Type B pancreatic cell (in vitro differentiated cells): ENCODE measurements at regions not wholly inside any gene's neighbourhood (a gene's known extent, or its start where the extent isn't known, plus 50 kb on each side); places are given as distances from the start of the nearest gene placed in this dataset.

Source experiments
- DNase-seq: peaks from one replicate; pipeline ENCODE4 v3.0.0; 2021; ENCODE audit warnings: mixed read lengths; ENCODE audit not compliant: unreplicated experiment; ENCODE audit errors: extremely low spot score
- H3K27ac Mint-ChIP-seq: 2 replicates; pipeline ENCODE4 v1.8.0; 2021; ENCODE audit warnings: mild to moderate bottlenecking, mixed read lengths
- H3K27me3 Mint-ChIP-seq: 2 replicates; pipeline ENCODE4 v1.8.0; 2021; ENCODE audit warnings: mixed read lengths
- H3K36me3 Mint-ChIP-seq: 2 replicates; pipeline ENCODE4 v1.8.0; 2021; ENCODE audit warnings: mixed read lengths
- H3K4me1 Mint-ChIP-seq: one replicate; pipeline ENCODE4 v1.8.0; 2021; ENCODE audit warnings: mixed read lengths; ENCODE audit not compliant: unreplicated experiment
- H3K4me3 Mint-ChIP-seq: 2 replicates; pipeline ENCODE4 v1.8.0; 2021; ENCODE audit warnings: mild to moderate bottlenecking, mixed read lengths
- H3K9me3 Mint-ChIP-seq: 2 replicates; pipeline ENCODE4 v1.8.0; 2021; ENCODE audit warnings: mixed read lengths
- TF ChIP-seq, protein P1 (sequence below): fragments of 200-600 bp; sonication (generic); conservative IDR thresholded peaks from 2 replicates; pipeline ENCODE4 v1.5.0; 2021; ENCODE audit warnings: antibody characterized with exemption, mild to moderate bottlenecking

DNA sequence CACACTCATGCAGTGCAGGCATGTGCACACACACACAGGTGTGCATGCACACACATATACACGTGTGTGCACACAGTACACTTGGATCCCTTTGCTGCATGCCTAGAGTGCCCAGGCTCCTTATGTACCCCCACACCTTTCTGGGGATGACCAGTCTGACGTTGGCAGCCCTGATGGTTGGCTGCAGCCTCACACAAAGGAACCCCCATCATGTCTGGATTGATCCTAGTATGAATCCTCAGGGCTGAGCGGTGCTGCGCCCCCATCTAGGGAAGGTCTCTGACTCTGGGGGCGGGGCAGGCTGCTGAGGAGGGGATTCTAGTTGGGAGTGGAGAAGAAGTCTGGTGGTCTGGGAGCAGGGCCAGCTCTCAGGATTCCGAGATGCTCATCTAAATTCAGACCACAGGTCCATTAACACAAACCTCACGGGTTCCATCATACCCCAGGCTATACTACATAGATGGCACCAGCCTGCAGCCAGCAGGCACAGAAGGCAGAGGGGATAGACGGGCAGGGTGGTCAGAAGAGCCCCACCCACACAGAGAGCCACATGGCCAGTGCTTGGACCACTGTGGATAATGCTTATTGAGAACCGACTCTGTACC, 50.5 kb upstream of the OLFM1 start:
- H3K9me3 Mint-ChIP-seq = no peaks in the 10 kb centered on the region
- peaks cover 21% of the 10 kb centered on the region for H3K27me3 Mint-ChIP-seq
- DNase-seq = peak; percentile 58
- no peak overlapping the region for H3K27ac Mint-ChIP-seq
- no peaks in the 10 kb centered on the region for H3K4me1 Mint-ChIP-seq
- H3K4me3 Mint-ChIP-seq = no peak overlapping the region
- TF ChIP-seq, protein P1, sequence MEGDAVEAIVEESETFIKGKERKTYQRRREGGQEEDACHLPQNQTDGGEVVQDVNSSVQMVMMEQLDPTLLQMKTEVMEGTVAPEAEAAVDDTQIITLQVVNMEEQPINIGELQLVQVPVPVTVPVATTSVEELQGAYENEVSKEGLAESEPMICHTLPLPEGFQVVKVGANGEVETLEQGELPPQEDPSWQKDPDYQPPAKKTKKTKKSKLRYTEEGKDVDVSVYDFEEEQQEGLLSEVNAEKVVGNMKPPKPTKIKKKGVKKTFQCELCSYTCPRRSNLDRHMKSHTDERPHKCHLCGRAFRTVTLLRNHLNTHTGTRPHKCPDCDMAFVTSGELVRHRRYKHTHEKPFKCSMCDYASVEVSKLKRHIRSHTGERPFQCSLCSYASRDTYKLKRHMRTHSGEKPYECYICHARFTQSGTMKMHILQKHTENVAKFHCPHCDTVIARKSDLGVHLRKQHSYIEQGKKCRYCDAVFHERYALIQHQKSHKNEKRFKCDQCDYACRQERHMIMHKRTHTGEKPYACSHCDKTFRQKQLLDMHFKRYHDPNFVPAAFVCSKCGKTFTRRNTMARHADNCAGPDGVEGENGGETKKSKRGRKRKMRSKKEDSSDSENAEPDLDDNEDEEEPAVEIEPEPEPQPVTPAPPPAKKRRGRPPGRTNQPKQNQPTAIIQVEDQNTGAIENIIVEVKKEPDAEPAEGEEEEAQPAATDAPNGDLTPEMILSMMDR = no peak
- H3K36me3 Mint-ChIP-seq = no peaks in the 10 kb centered on the region

DNA sequence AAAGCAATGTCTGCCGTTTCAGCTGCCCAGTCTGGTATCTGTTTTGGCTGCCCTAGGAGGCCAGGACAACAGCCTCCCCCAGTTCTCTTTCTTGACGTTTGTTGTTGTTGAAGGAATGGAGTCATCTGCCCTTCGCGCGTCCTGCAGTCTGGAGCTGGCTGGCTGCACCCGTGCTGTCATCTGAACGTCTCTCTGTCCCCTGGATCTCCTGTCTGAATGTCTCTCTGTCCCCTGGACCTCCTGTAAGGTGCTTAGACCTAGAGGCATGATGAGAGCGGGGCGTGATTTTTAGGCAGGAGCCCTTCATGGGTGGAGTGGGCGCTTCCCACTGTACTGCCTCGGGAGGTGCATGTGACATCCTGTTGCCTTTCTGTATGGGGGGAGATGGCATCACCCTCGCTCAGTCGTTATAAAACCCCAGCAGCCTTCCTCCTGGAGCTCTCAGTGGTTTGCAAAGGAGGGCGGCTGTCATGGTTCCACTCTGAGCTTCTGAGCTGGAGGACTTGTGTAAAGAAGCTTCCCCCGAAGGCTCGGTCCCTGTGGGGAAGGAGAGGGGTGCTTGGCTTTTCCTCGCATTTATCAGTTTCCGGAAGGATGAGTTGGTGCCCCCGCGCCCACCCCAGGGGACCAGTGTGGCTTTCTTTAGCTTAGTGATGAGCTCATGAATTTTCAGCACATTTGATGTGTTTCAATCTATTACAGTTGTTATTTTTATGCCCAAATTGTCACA, 49.8 kb upstream of the OLFM1 start:
- TF ChIP-seq, protein P1 = no peak
- H3K4me3 Mint-ChIP-seq = no peak overlapping the region
- H3K9me3 Mint-ChIP-seq = no peaks in the 10 kb centered on the region
- H3K36me3 Mint-ChIP-seq = no peaks in the 10 kb centered on the region
- DNase-seq = peak; percentile 52
- H3K27ac Mint-ChIP-seq = no peak overlapping the region
- no peaks in the 10 kb centered on the region for H3K4me1 Mint-ChIP-seq
- H3K27me3 Mint-ChIP-seq = peaks cover 22% of the 10 kb centered on the region
